ENCODE measurements at regions not wholly inside any gene's neighbourhood (a gene's known extent, or its start where the extent isn't known, plus 50 kb on each side); places are given as distances from the start of the nearest gene placed in this dataset.

DNA sequence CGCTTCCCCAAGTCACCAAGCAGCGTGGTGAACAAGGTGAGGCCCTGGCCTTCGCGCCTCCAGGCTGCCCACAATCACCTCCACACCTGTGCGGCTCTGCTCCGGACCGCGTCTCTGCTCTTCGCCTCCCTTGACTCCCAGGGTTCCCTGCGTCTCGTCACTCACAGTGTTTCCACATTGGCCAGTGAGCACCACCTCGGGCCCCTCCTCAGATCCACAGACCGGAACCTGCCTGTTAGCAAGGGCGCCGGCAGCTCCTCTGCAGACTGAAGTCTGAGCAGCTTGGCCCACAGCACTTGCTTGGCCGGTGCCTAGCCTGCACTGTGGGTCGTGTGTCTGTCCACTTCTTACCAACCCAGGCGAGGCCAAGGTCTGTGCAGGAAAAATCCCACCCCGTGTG, 155.3 kb upstream of the ALKAL2 start:
- no CpG with 5 or more reads among the region's 19 CpGs for WGBS (ENCODE audit: extremely low coverage, insufficient coverage, insufficient read length)
- no peaks in the 10 kb centered on the region for H3K4me1 ChIP-seq (ENCODE audit: control insufficient read depth in 1 of 2, insufficient read depth in 2 of 2, low read length in 2 of 2)
- H3K79me1 ChIP-seq (ENCODE audit: low read length), result no peaks in the 10 kb centered on the region
- no peak for DNase-seq
- H3K23ac ChIP-seq (ENCODE audit: low read length), result no peak overlapping the region
- H2AFZ ChIP-seq (ENCODE audit: insufficient read depth, low read length, poor library complexity), result no peak overlapping the region
- no peak overlapping the region for H3K4ac ChIP-seq (ENCODE audit: low read depth, low read length)
- no peak overlapping the region for H3K9ac ChIP-seq (ENCODE audit: low read length)
- H3K18ac ChIP-seq (ENCODE audit: low read length), result no peak overlapping the region
- H3K27me3 ChIP-seq (ENCODE audit: insufficient read depth, low read length), result no peaks in the 10 kb centered on the region
- no peak overlapping the region for H2BK5ac ChIP-seq (ENCODE audit: low read depth, low read length, poor library complexity)
- H2AK5ac ChIP-seq (ENCODE audit: low read length), result no peak overlapping the region
- H4K91ac ChIP-seq (ENCODE audit: low read depth, low read length), result no peak overlapping the region
- H2BK12ac ChIP-seq (ENCODE audit: low read length), result no peak overlapping the region
- peak overlapping the region; percentile 43 for H3K4me3 ChIP-seq (ENCODE audit: low read depth, low read length)
- H2BK120ac ChIP-seq (ENCODE audit: insufficient read depth, low read length, poor library complexity), result no peak overlapping the region
- H3K79me2 ChIP-seq (ENCODE audit: control insufficient read depth, insufficient read depth, low read length, poor library complexity), result no peaks in the 10 kb centered on the region
- H3K27ac ChIP-seq (ENCODE audit: low read depth, low read length), result no peak overlapping the region
- no peaks in the 10 kb centered on the region for H3K36me3 ChIP-seq (ENCODE audit: control insufficient read depth in 1 of 2, insufficient read depth in 2 of 2, low read length in 2 of 2)
- H4K12ac ChIP-seq (ENCODE audit: low read depth, low read length), result no peak overlapping the region
- H3K9me3 ChIP-seq (ENCODE audit: insufficient read depth, low read depth, low read length), result peaks cover 6% of the 10 kb centered on the region
- H3K14ac ChIP-seq (ENCODE audit: low read length), result no peak overlapping the region
- H3K4me2 ChIP-seq (ENCODE audit: low read length), result no peak overlapping the region
- no peak overlapping the region for H4K8ac ChIP-seq (ENCODE audit: low read depth, low read length)

GRCh38 chr2:441258-442022, 153.5 kb upstream of the ALKAL2 start:
- Histone ChIP-seq H3K18ac (ENCODE audit: low read length) (no peak overlapping the region), H3K36me3 (ENCODE audit: control insufficient read depth in 1 of 2, insufficient read depth in 2 of 2, low read length in 2 of 2) (no peaks in the 10 kb centered on the region), H3K9me3 (ENCODE audit: insufficient read depth, low read depth, low read length) (peaks cover 7% of the 10 kb centered on the region), H3K27ac (ENCODE audit: low read depth, low read length) (no peak overlapping the region), H3K14ac (ENCODE audit: low read length) (no peak overlapping the region), H4K91ac (ENCODE audit: low read depth, low read length) (no peak overlapping the region), H3K9ac (ENCODE audit: low read length) (no peak overlapping the region), H4K8ac (ENCODE audit: low read depth, low read length) (no peak overlapping the region), H3K79me1 (ENCODE audit: low read length) (no peaks in the 10 kb centered on the region), H2BK12ac (ENCODE audit: low read length) (no peak overlapping the region), H3K27me3 (ENCODE audit: insufficient read depth, low read length) (no peaks in the 10 kb centered on the region), H3K23ac (ENCODE audit: low read length) (no peak overlapping the region), H3K4me1 (ENCODE audit: control insufficient read depth in 1 of 2, insufficient read depth in 2 of 2, low read length in 2 of 2) (no peaks in the 10 kb centered on the region), H2AFZ (ENCODE audit: insufficient read depth, low read length, poor library complexity) (no peak overlapping the region), H3K4me3 (ENCODE audit: low read depth, low read length) (no peak overlapping the region), H3K4ac (ENCODE audit: low read depth, low read length) (no peak overlapping the region), H4K12ac (ENCODE audit: low read depth, low read length) (no peak overlapping the region), H2BK120ac (ENCODE audit: insufficient read depth, low read length, poor library complexity) (no peak overlapping the region), H3K79me2 (ENCODE audit: control insufficient read depth, insufficient read depth, low read length, poor library complexity) (no peaks in the 10 kb centered on the region), H3K4me2 (ENCODE audit: low read length) (no peak overlapping the region), H2BK5ac (ENCODE audit: low read depth, low read length, poor library complexity) (no peak overlapping the region), H2AK5ac (ENCODE audit: low read length) (no peak overlapping the region)
- no peak for DNase-seq
- no CpG with 5 or more reads among the region's 16 CpGs for WGBS (ENCODE audit: extremely low coverage, insufficient coverage, insufficient read length)

GRCh38 chr2:440403-440740, 152.5 kb upstream of the ALKAL2 start:
- Histone ChIP-seq H4K91ac (ENCODE audit: low read depth, low read length) (no peak overlapping the region), H3K23ac (ENCODE audit: low read length) (no peak overlapping the region), H2AK5ac (ENCODE audit: low read length) (no peak overlapping the region), H3K4me3 (ENCODE audit: low read depth, low read length) (no peak overlapping the region), H3K4me1 (ENCODE audit: control insufficient read depth in 1 of 2, insufficient read depth in 2 of 2, low read length in 2 of 2) (no peaks in the 10 kb centered on the region), H2BK120ac (ENCODE audit: insufficient read depth, low read length, poor library complexity) (no peak overlapping the region), H3K9me3 (ENCODE audit: insufficient read depth, low read depth, low read length) (peaks cover 10% of the 10 kb centered on the region), H3K14ac (ENCODE audit: low read length) (no peak overlapping the region), H3K4ac (ENCODE audit: low read depth, low read length) (no peak overlapping the region), H3K27ac (ENCODE audit: low read depth, low read length) (no peak overlapping the region), H2AFZ (ENCODE audit: insufficient read depth, low read length, poor library complexity) (no peak overlapping the region), H4K8ac (ENCODE audit: low read depth, low read length) (no peak overlapping the region), H3K27me3 (ENCODE audit: insufficient read depth, low read length) (no peaks in the 10 kb centered on the region), H3K9ac (ENCODE audit: low read length) (no peak overlapping the region), H4K12ac (ENCODE audit: low read depth, low read length) (no peak overlapping the region), H3K36me3 (ENCODE audit: control insufficient read depth in 1 of 2, insufficient read depth in 2 of 2, low read length in 2 of 2) (no peaks in the 10 kb centered on the region), H3K4me2 (ENCODE audit: low read length) (no peak overlapping the region), H2BK12ac (ENCODE audit: low read length) (no peak overlapping the region), H3K79me1 (ENCODE audit: low read length) (no peaks in the 10 kb centered on the region), H2BK5ac (ENCODE audit: low read depth, low read length, poor library complexity) (no peak overlapping the region), H3K18ac (ENCODE audit: low read length) (no peak overlapping the region), H3K79me2 (ENCODE audit: control insufficient read depth, insufficient read depth, low read length, poor library complexity) (no peaks in the 10 kb centered on the region)
- no peak for DNase-seq
- no CpG with 5 or more reads among the region's 4 CpGs for WGBS (ENCODE audit: extremely low coverage, insufficient coverage, insufficient read length)

- Histone ChIP-seq H3K9me3 (ENCODE audit: insufficient read depth, low read depth, low read length) (peaks cover 10% of the 10 kb centered on the region), H2BK120ac (ENCODE audit: insufficient read depth, low read length, poor library complexity) (no peak overlapping the region), H4K91ac (ENCODE audit: low read depth, low read length) (no peak overlapping the region), H3K4me2 (ENCODE audit: low read length) (no peak overlapping the region), H3K36me3 (ENCODE audit: control insufficient read depth in 1 of 2, insufficient read depth in 2 of 2, low read length in 2 of 2) (no peaks in the 10 kb centered on the region), H3K18ac (ENCODE audit: low read length) (no peak overlapping the region), H2BK5ac (ENCODE audit: low read depth, low read length, poor library complexity) (no peak overlapping the region), H3K79me2 (ENCODE audit: control insufficient read depth, insufficient read depth, low read length, poor library complexity) (no peaks in the 10 kb centered on the region), H3K9ac (ENCODE audit: low read length) (no peak overlapping the region), H3K4me3 (ENCODE audit: low read depth, low read length) (no peak overlapping the region), H3K4me1 (ENCODE audit: control insufficient read depth in 1 of 2, insufficient read depth in 2 of 2, low read length in 2 of 2) (no peaks in the 10 kb centered on the region), H3K14ac (ENCODE audit: low read length) (no peak overlapping the region), H2BK12ac (ENCODE audit: low read length) (no peak overlapping the region), H3K23ac (ENCODE audit: low read length) (no peak overlapping the region), H2AFZ (ENCODE audit: insufficient read depth, low read length, poor library complexity) (no peak overlapping the region), H3K4ac (ENCODE audit: low read depth, low read length) (no peak overlapping the region), H4K12ac (ENCODE audit: low read depth, low read length) (no peak overlapping the region), H3K27ac (ENCODE audit: low read depth, low read length) (no peak overlapping the region), H4K8ac (ENCODE audit: low read depth, low read length) (no peak overlapping the region), H3K79me1 (ENCODE audit: low read length) (no peaks in the 10 kb centered on the region), H3K27me3 (ENCODE audit: insufficient read depth, low read length) (no peaks in the 10 kb centered on the region), H2AK5ac (ENCODE audit: low read length) (no peak overlapping the region)
- DNase-seq, result no peak
- no CpG with 5 or more reads among the region's 24 CpGs for WGBS (ENCODE audit: extremely low coverage, insufficient coverage, insufficient read length)
Measured at GRCh38 chr2:439556-440402, 151.9 kb upstream of the ALKAL2 start.
